IPS DF 19.7 (cell line): ENCODE measurements at regions not wholly inside any gene's neighbourhood (a gene's known extent, or its start where the extent isn't known, plus 50 kb on each side); places are given as distances from the start of the nearest gene placed in this dataset.
"Not testable (repeated sequence)": the region's sequence is repeated elsewhere in the genome, so short reads cannot be mapped to it uniquely, and the experiment has no call there.

Source experiments
- DNase-seq: peaks from one replicate; pipeline ENCODE4 v3.0.0-alpha.2; 2013; ENCODE audit warnings: low read depth, low spot score

GRCh38 chr17:15802917-15803316 lies 70.8 kb downstream of the TBC1D26 start:
- not testable (repeated sequence) for DNase-seq

- not testable (repeated sequence) for DNase-seq
These were observed 74.7 kb downstream of the TBC1D26 start for GRCh38 chr17:15806825-15807224.

DNA sequence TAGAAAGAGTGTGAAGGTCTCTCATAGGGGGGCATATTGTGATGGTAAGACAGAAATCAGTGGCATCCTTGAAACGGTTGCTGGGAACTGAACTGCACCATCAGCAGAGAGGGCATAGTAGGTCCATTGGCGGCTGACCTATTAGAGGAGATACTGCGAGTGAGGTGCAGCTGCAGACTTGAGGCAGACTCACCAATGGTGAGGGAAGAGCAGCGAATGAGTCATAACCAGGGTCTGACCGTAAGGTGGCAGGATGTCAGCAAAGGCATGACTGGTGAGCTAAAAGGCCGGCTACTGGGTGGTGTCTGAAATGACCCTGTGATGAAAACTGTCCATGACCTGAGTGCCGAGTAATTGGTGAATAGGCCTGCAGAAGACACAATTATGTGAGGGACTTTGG lies 81.3 kb downstream of the TBC1D26 start:
- DNase-seq = not testable (repeated sequence)

GRCh38 chr17:15814003-15814402 lies 81.9 kb downstream of the TBC1D26 start:
- DNase-seq = not testable (repeated sequence)

GRCh38 chr17:15817861-15818260 lies 85.8 kb downstream of the TBC1D26 start:
- DNase-seq = not testable (repeated sequence)

GRCh38 chr17:15822280-15822679 lies 90.2 kb downstream of the TBC1D26 start:
- DNase-seq = not testable (repeated sequence)

- peak; percentile 5 for DNase-seq
These were observed 96.7 kb downstream of the TBC1D26 start for GRCh38 chr17:15828727-15829314.

- not testable (repeated sequence) for DNase-seq
These were observed 98.1 kb downstream of the TBC1D26 start for GRCh38 chr17:15830221-15830620.

DNA sequence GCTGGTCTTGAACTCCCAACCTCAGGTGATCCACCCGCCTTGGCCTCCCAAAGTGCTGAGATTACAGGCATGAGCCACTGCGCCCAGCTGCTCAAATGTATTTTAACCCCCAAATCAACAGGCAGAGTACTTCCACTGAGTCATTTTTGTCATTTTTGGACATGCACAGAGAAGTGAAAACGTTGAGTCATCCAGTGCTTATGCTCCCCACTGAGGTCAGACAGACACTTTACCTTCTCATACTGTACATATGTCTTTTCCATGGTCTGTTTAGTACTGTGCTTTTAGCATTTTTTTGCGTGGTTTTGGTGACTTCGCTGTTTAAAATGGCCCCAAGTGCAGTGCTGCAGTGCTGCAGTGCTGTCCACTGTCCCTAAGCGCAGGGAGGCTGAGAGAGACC lies 99.1 kb downstream of the TBC1D26 start:
- DNase-seq = not testable (repeated sequence)

GRCh38 chr17:15832921-15833480 lies 100.9 kb downstream of the TBC1D26 start:
- DNase-seq = not testable (repeated sequence)

DNA sequence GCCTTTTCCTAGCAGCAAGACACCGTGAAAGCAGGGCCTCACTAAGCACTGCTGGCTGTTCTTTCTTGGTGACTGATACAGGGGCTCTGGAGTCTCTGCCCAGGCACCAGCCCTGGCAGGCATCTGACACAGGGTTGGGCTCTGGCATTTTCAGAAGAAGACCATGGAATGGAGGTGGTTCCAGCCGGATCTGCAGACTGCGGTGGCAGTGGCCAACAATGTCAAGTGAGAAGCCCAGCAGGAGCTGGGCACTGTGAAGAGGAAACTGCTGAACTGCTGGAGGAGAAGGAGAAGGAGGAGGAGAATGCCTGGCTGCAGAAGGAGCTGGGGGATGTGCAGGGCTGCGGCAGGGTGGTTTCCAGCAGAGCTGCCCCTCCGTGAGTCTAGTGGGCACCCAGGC lies 101.8 kb downstream of the TBC1D26 start:
- not testable (repeated sequence) for DNase-seq

GRCh38 chr17:15835481-15835880 lies 103.4 kb downstream of the TBC1D26 start:
- DNase-seq = not testable (repeated sequence)

DNA sequence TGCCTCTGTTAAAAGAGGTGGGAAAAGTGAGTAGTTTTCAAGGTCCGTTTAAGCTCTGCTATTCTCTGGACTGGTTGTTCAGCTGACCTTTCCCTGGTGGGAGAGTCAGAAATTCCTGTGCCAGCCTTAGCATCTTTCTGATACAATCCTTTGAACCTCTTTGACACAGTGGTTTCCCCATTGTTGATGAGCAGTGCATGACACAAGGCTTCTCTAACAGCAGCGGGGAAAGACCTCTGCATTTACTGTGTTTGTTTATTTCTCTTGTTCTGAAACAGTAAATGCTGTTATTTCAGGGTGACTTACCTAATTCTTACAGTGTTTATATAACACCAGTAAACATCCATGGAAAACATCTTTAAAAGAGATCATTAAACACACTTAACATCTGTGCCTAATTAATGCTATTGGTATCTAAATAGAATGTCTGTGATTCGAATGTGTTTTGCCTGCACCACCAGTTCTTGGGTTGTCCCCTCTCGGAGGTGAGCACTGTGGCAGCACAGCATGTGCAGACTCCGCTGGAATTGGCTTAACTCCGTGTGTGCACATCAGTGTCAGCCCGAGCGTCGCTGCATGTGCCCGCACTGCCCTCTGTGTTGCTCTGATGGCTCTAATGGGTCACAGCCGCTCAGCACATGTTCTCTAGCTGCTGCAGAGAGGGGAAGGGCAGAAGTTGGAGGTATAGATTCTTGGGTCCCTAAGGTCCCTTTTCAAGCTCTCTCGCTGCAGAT lies 104.3 kb downstream of the TBC1D26 start:
- not testable (repeated sequence) for DNase-seq

- not testable (repeated sequence) for DNase-seq
These were observed 104.9 kb downstream of the TBC1D26 start for GRCh38 chr17:15836991-15837390.

DNA sequence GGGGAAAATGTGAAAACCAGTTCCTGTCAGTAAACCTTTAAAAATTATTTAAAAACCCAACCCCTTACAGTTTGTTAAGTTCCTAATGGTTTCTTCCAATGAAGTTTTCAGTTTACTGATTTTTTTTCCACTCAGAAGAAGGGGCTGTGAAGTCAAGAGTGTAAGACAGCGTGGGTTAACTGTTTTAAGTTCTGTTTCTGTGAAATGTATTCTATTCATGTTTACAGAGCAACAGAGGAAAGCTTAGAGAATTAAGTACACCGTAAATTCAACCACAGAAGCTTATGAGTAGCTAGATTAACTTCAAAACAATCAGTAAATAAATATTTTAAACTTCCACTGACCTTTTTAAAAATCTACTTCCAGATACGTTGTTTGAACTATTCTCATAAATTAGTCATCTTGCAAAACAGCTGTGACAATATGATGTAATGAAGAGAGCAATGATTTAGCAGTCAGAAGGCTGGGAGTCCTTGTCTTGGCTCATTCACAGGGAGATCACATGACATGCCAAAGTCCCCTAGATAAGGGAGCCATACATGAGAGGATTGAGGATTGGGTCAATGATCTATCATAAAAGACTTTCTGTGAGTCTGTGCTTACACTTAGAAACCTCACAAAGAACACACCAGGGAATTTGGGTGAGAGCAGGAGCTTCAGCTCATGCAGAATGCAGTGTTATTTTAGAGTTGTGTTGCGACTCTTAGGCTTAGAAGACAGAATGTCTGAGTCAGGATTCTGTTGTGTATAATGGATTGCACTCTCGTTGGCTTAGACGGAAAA lies 97.3 kb upstream of the ADORA2B start:
- DNase-seq = not testable (repeated sequence)

DNA sequence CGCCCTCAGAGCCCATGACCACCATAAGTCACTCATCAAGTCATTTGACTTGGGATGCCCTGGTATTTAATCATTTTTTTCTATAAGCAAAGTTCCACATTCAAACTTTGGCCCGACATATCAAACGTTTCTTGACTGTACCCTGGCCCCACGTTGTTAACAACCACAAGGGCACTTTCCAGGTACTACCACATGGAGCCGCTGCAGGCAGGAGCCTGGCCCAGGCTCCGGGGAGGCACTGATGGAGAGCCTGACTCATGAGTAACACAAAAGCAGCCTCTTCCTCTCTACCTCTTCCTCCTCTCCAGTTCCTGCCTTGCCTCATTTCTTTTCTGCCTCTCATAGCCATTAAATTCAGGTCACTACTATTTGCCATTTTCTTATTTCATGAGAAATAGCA lies 95.9 kb upstream of the ADORA2B start:
- peak; percentile 7 for DNase-seq

DNA sequence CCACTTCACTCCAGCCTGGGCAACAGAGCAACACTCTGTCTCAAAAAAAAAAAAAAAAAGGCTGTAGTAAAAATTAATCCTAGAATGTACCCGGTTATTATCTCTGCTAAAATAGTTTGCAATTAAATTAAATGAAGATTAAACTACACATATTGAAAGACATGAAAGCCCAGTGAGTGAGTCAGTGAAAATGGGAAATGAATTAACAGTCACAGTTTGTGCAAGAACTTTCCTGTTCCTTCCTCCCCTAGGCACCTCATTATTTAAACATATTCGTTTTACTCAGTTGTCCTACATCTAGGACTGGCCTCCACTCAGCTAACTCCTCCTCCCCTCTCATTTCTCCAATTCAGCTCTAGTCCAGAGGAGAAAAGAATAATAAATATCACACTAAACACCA lies 94.9 kb upstream of the ADORA2B start:
- DNase-seq = not testable (repeated sequence)

DNA sequence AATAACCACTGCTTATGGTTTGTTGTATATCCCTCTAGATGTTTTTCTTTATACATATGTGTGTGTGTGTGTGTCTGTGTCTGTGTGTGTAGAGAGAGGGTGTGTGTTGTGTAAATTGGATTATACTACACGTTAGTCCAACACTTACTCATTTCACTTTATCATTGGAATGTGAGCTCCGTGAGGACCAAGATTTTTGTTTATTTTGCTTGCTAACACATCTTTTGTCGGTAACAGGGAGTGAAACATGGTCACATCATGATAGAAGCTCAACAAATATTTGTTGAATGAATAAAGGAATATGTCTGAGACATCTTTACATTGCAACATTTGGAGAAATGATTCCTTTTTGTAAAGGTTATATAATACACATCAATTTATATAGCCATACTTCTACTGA lies 94.2 kb upstream of the ADORA2B start:
- not testable (repeated sequence) for DNase-seq

DNA sequence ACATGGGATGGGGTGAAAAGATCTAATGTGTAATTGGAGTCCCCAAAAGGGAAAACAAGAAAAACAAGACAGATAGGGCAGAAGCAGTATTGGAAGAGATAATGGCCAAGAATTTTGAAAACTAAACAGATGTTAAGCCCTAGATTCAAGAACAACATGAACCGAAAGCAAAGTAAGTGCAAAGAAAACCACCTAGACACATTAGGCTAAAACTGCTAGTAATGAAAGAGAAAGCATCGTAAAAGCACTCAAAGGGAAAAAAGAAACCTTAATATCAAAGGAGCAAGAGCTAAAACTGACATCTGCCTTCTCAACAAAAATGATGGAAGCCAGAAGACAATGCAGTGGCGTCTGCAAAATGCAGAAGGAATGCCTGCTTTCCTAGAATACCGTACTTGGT lies 92.1 kb upstream of the ADORA2B start:
- not testable (repeated sequence) for DNase-seq

- not testable (repeated sequence) for DNase-seq
These were observed 88.7 kb upstream of the ADORA2B start for GRCh38 chr17:15856191-15856590.

DNA sequence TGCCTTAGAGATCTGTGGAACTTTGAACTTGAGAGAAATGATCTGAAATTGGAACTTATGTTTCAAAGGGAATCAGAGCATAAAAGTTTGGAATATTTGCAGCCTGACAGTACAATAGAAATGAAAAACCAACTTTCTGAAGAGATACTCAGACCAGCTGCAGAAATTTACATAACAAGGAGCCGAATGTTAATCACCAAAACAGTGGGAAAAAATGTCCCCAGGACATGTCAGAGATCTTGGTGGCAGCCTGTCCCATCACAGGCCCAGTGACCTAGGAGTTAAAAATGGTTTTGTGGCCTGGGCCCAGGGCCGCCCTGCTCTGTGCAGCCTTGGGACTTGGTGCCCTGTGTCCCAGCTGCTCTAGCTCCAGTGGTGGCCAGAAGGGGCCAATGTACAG lies 88.2 kb upstream of the ADORA2B start:
- not testable (repeated sequence) for DNase-seq

DNA sequence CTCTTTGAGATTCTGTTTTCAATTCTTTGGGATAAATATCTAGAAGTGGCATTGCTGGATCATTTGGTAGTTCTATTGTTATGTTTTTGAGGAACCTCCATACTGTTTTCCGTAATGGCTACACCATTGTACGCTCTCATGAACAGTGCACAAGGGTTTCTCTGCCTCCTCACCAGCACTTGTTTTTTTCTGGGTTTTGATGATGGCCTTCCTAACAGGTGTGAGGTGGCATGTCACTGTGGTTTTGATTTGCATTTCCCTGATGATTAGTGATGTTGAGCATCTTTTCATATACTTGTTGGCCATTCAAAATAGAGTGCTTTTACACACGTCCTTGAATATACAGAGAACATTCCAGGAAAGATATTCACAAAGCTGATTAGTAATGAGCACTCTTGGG lies 86.8 kb upstream of the ADORA2B start:
- DNase-seq = not testable (repeated sequence)
